ENCODE measurements at regions not wholly inside any gene's neighbourhood (a gene's known extent, or its start where the extent isn't known, plus 50 kb on each side); places are given as distances from the start of the nearest gene placed in this dataset.
"Not testable (repeated sequence)": the region's sequence is repeated elsewhere in the genome, so short reads cannot be mapped to it uniquely, and the experiment has no call there.

DNA sequence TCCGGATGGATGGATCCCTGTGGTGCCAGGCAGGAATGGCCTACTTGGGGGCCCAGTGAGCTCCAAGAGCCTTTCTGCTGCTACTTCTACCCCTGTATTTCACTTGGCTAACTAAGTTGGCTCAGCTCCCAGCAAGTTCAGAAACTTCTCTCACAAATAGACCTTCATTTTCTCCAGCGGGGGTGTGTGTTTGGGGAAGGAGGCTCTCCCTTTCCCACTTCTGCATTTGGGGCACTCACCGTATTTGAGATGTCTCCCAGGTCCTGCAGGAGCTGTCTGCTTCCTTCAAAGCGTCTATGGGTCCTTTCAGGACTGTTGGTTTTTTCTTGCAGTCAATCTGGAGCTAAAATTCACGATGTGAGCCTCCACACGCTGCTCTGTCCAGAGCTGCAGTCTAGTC is 197.7 kb downstream of the SPANXN3 start:
- no peak overlapping the region for H3K27ac ChIP-seq (ENCODE audit: low read depth, low read length)
- no peaks in the 10 kb centered on the region for H3K27me3 ChIP-seq (ENCODE audit: control insufficient read depth, insufficient read depth, low read length)
- WGBS (ENCODE audit: insufficient coverage) = 48% methylated on average over 3 of the region's 6 CpGs
- no peak overlapping the region for H3K4me3 ChIP-seq (ENCODE audit: low read depth, low read length)
- no peak for DNase-seq (ENCODE audit: low read depth in 4 of 6, low spot score in 6 of 6)
- no peaks in the 10 kb centered on the region for H3K4me1 ChIP-seq (ENCODE audit: control insufficient read depth, insufficient read depth, low read length)
- peaks cover 2% of the 10 kb centered on the region for H3K9me3 ChIP-seq (ENCODE audit: control insufficient read depth, insufficient read depth, low read length)
- no peaks in the 10 kb centered on the region for H3K36me3 ChIP-seq (ENCODE audit: control insufficient read depth, insufficient read depth, low read length)

DNA sequence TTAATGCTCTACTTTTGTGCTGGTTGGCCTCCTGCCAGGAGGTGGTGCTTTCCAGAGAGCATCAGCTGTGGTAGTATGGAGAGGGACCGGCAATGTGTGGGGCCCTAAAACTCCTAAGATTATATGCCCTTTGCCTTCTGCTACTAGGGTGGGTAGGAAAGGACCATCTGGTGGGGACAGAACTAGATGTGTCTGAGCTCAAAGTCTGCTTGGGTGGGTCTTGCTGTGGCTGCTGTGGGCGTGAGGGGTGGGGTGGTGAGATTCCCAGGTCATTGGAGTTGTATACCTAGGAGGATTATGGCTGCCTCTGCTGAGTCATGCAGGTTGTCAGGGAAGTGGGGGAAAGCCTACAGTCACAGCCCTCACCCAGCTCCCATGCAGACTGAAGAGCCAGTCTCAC is 198.4 kb downstream of the SPANXN3 start:
- not testable (repeated sequence) for H3K4me3 ChIP-seq (ENCODE audit: low read depth, low read length); H3K4me1 ChIP-seq (ENCODE audit: control insufficient read depth, insufficient read depth, low read length); H3K27ac ChIP-seq (ENCODE audit: low read depth, low read length); H3K27me3 ChIP-seq (ENCODE audit: control insufficient read depth, insufficient read depth, low read length); H3K36me3 ChIP-seq (ENCODE audit: control insufficient read depth, insufficient read depth, low read length); DNase-seq (ENCODE audit: low read depth in 4 of 6, low spot score in 6 of 6); H3K9me3 ChIP-seq (ENCODE audit: control insufficient read depth, insufficient read depth, low read length)
- WGBS (ENCODE audit: insufficient coverage) = 83% methylated on average over 1 of the region's 2 CpGs

DNA sequence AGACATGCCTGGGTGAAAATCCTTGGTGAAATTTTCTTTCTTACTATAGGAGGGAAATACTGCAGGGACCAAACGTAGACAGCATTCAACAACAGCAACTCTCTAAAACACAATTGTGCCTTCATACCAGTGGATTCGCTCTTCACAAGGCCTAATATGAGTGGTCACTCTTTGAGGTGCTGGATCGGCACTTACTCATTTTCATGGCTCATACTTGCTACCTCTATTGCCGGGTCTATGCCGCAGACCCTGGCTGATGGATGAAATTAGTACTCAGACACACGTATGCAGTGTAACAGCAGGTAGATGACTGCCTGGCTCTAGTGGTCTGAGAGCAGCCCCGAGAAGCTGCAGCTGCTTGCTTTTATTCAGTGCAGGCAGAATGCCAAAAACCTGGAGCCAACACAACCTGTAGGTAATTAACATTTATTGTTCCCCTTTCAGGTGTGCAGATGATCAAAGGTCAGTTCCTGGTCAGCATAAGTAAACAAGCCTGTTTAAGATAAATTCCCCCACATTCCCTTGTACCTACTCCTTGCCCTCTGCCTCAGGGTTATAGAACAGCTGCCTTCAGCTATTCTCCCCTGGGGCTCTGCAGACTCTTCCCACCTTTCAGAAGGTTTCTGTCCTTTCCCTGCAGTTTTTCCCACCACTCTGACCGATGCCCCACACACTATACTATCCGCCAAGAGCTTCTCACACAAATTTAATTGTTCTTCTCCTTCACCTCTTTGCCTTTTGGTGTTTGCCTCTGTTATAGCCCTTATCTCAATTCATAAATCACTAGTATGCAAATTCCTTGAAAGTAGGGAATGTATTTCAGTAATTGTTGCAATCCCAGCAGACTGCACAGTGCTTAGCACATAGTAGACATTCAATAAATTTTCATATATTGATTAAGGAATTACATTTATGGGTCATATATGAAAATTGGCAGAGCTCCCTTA is 210.0 kb downstream of the SPANXN3 start:
- Histone ChIP-seq H3K27ac (ENCODE audit: low read depth, low read length) (no peak overlapping the region), H3K36me3 (ENCODE audit: control insufficient read depth, insufficient read depth, low read length) (no peaks in the 10 kb centered on the region), H3K4me3 (ENCODE audit: low read depth, low read length) (no peak overlapping the region), H3K9me3 (ENCODE audit: control insufficient read depth, insufficient read depth, low read length) (no peaks in the 10 kb centered on the region), H3K27me3 (ENCODE audit: control insufficient read depth, insufficient read depth, low read length) (no peaks in the 10 kb centered on the region), H3K4me1 (ENCODE audit: control insufficient read depth, insufficient read depth, low read length) (no peaks in the 10 kb centered on the region)
- DNase-seq (ENCODE audit: low read depth in 4 of 6, low spot score in 6 of 6) = peak in 1 of 6 donors; percentile 34
- 64% methylated on average over 8 of the region's 9 CpGs for WGBS (ENCODE audit: insufficient coverage)

DNA sequence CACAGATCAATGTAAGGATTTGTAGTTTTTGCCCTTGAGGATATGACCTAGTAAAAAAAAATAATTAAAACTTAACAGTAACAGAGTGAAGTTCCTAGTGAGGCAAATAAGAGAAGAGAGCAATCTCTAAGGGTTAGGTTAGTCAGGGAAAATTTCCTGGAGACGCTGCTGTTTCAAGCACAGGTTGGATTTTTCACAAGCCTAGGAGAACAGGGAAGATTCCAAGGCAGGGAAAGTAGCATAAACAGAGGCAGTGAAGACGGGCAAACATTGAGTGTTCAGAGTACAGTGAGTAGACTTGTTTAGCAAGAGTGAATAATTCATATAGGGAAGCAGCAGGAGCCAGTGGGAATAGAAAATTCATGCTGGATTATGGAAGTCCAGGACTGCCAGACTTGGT is 212.8 kb downstream of the SPANXN3 start:
- Histone ChIP-seq H3K36me3 (ENCODE audit: control insufficient read depth, insufficient read depth, low read length) (no peaks in the 10 kb centered on the region), H3K9me3 (ENCODE audit: control insufficient read depth, insufficient read depth, low read length) (no peaks in the 10 kb centered on the region), H3K27ac (ENCODE audit: low read depth, low read length) (no peak overlapping the region), H3K27me3 (ENCODE audit: control insufficient read depth, insufficient read depth, low read length) (no peaks in the 10 kb centered on the region), H3K4me1 (ENCODE audit: control insufficient read depth, insufficient read depth, low read length) (no peaks in the 10 kb centered on the region), H3K4me3 (ENCODE audit: low read depth, low read length) (no peak overlapping the region)
- WGBS (ENCODE audit: insufficient coverage) = 44% methylated on average over 2 of the region's 2 CpGs
- DNase-seq (ENCODE audit: low read depth in 4 of 6, low spot score in 6 of 6) = no peak

DNA sequence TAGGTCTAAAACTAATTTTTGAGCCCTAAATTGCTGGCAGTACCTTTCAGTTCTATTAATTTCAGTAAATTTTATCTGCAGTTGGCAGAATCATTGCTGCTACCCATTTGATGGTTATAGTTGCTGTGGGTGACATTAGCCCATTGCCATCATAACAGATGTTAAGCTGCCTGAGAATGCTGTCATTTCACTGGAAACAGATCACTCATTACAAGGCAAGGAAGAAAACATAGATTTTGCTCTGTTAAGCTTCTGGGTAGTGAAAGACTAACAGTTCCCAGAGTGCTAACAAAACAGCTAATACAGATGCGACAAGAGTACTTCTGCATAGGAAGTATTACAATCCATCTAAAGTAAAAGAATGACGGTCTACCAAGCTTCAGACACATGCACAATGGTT is 213.2 kb downstream of the SPANXN3 start:
- H3K27ac ChIP-seq (ENCODE audit: low read depth, low read length) = no peak overlapping the region
- H3K9me3 ChIP-seq (ENCODE audit: control insufficient read depth, insufficient read depth, low read length) = no peaks in the 10 kb centered on the region
- no peaks in the 10 kb centered on the region for H3K36me3 ChIP-seq (ENCODE audit: control insufficient read depth, insufficient read depth, low read length)
- H3K4me1 ChIP-seq (ENCODE audit: control insufficient read depth, insufficient read depth, low read length) = no peaks in the 10 kb centered on the region
- no peak overlapping the region for H3K4me3 ChIP-seq (ENCODE audit: low read depth, low read length)
- WGBS (ENCODE audit: insufficient coverage) = no CpG with 5 or more reads among the region's 2 CpGs
- peak in 1 of 6 donors; percentile 70 for DNase-seq (ENCODE audit: low read depth in 4 of 6, low spot score in 6 of 6)
- H3K27me3 ChIP-seq (ENCODE audit: control insufficient read depth, insufficient read depth, low read length) = no peaks in the 10 kb centered on the region

DNA sequence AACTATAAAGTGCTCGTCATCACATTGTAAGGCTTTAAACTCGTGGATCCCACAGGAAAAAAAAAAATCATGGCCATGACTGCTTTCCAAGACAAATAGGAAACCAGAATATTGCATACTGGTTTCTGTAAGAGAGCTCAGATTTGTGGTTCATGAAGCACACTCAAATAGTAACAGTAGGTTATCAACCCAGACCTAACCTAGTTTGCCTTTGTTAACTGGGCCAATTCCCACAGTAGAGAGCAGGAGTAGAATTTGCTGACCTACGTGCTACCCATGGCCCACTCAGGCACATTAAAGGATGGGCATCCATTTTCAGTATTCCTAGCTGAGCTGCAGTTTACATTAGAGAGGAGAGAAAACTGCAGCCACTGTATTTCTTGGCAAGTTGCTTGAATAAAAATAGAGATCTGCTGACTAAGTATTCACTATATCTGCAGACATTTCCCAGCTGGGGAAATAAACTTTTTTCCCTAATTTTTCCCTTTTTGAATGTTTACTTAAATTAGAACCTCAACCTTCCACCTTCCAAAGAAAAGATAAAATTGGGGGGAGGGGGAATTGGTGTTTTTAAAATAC is 218.5 kb downstream of the SPANXN3 start:
- Histone ChIP-seq H3K27me3 (ENCODE audit: control insufficient read depth, insufficient read depth, low read length) (no peaks in the 10 kb centered on the region), H3K36me3 (ENCODE audit: control insufficient read depth, insufficient read depth, low read length) (no peaks in the 10 kb centered on the region), H3K9me3 (ENCODE audit: control insufficient read depth, insufficient read depth, low read length) (peaks cover 2% of the 10 kb centered on the region), H3K4me1 (ENCODE audit: control insufficient read depth, insufficient read depth, low read length) (no peaks in the 10 kb centered on the region), H3K4me3 (ENCODE audit: low read depth, low read length) (no peak overlapping the region), H3K27ac (ENCODE audit: low read depth, low read length) (no peak overlapping the region)
- no CpG with 5 or more reads among the region's 3 CpGs for WGBS (ENCODE audit: insufficient coverage)
- peak in 2 of 6 donors; percentile 20 to 38 for DNase-seq (ENCODE audit: low read depth in 4 of 6, low spot score in 6 of 6)

DNA sequence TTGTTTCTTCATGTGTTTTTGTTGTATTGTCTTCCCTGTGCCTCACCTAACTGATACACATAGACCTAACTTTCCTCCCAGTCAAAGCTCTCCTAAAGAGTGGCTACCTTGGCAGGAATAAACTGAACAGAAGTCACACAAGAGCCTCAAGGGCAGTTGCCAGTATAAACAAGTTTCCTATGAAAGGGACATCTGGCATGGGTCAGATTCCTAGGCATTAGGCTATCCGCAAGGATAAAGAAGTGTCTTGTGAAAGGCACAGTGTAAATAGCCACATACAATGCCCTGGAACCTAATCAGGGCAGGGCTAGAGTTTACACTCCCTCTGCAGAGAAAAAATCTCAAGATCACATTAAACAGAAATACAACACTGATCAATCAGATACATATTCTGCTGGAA is 220.8 kb downstream of the SPANXN3 start:
- no peak overlapping the region for H3K27ac ChIP-seq (ENCODE audit: low read depth, low read length)
- no peaks in the 10 kb centered on the region for H3K36me3 ChIP-seq (ENCODE audit: control insufficient read depth, insufficient read depth, low read length)
- H3K27me3 ChIP-seq (ENCODE audit: control insufficient read depth, insufficient read depth, low read length) = no peaks in the 10 kb centered on the region
- no peak overlapping the region for H3K4me3 ChIP-seq (ENCODE audit: low read depth, low read length)
- H3K4me1 ChIP-seq (ENCODE audit: control insufficient read depth, insufficient read depth, low read length) = no peaks in the 10 kb centered on the region
- no peak for DNase-seq (ENCODE audit: low read depth in 4 of 6, low spot score in 6 of 6)
- peaks cover 2% of the 10 kb centered on the region for H3K9me3 ChIP-seq (ENCODE audit: control insufficient read depth, insufficient read depth, low read length)
- no CpG with 5 or more reads among the region's 1 CpG for whole genome bisulfite sequencing (ENCODE audit: insufficient coverage)

DNA sequence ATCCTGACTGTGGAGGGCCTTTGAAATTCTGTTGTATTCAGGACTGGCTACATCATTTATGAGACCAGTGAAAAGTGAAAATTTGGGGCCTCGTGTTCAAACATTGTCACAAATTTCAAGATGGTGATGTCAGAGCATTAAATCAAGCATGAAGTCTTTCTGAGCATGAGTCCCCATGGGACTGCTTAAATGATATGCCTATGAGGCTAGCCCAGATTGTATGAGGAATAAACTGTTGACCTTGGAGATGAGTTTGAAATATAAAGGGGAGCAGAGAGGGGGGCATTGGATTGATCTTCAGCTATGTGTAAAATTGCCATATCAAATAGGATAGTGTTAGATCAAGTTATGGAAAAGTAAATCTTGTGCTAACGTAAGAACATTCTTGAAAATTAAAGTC is 230.0 kb downstream of the SPANXN3 start:
- H3K4me3 ChIP-seq (ENCODE audit: low read depth, low read length) = no peak overlapping the region
- 0% methylated on average over 1 of the region's 2 CpGs for WGBS (ENCODE audit: insufficient coverage)
- H3K27me3 ChIP-seq (ENCODE audit: control insufficient read depth, insufficient read depth, low read length) = no peaks in the 10 kb centered on the region
- no peak for DNase-seq (ENCODE audit: low read depth in 4 of 6, low spot score in 6 of 6)
- no peaks in the 10 kb centered on the region for H3K4me1 ChIP-seq (ENCODE audit: control insufficient read depth, insufficient read depth, low read length)
- H3K9me3 ChIP-seq (ENCODE audit: control insufficient read depth, insufficient read depth, low read length) = no peaks in the 10 kb centered on the region
- no peaks in the 10 kb centered on the region for H3K36me3 ChIP-seq (ENCODE audit: control insufficient read depth, insufficient read depth, low read length)
- no peak overlapping the region for H3K27ac ChIP-seq (ENCODE audit: low read depth, low read length)

DNA sequence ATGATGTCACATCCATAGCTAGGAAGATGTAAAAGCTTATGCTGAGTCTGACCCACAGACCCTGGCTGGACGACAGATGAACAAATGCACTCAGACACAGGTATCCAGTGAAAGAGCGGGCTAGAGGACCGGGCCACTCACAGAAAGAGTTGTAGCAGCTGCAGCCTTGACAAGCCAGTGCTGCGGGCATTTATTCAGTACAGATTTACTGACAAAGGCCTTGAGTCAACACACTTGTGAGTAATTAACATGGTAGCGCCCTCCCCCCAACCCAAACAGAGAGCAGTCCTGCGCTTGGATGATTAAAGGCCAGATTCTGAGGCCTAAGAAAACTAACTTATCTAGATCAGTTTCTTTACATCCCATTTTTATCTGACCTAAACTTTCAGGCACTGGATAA is 244.6 kb downstream of the SPANXN4 start:
- Histone ChIP-seq H3K27ac (ENCODE audit: low read depth, low read length) (no peak overlapping the region), H3K4me1 (ENCODE audit: control insufficient read depth, insufficient read depth, low read length) (no peaks in the 10 kb centered on the region)
- 82% methylated on average over 6 of the region's 6 CpGs for WGBS (ENCODE audit: insufficient coverage)

DNA sequence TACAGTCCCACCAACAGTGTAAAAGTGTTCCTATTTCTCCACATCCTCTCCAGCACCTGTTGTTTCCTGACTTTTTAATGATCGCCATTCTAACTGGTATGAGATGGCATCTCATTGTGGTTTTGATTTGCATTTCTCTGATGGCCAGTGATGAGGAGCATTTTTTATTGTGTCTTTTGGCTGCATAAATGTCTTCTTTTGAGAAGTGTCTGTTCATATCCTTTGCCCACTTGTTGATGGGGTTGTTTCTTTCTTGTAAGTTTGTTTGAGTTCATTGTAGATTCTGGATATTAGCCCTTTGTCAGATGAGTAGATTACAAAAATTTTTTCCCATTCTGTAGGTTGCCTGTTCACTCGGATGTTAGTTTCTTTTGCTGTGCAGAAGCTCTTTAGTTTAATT is 218.9 kb downstream of the SPANXN4 start:
- not testable (repeated sequence) for H3K9me3 ChIP-seq (ENCODE audit: control insufficient read depth, insufficient read depth, low read length); H3K27ac ChIP-seq (ENCODE audit: low read depth, low read length); H3K4me1 ChIP-seq (ENCODE audit: control insufficient read depth, insufficient read depth, low read length); H3K36me3 ChIP-seq (ENCODE audit: control insufficient read depth, insufficient read depth, low read length); H3K4me3 ChIP-seq (ENCODE audit: low read depth, low read length); DNase-seq (ENCODE audit: low read depth in 4 of 6, low spot score in 6 of 6); H3K27me3 ChIP-seq (ENCODE audit: control insufficient read depth, insufficient read depth, low read length)
- WGBS (ENCODE audit: insufficient coverage) = no CpG with 5 or more reads among the region's 2 CpGs

More for the DNA sequence above, 244.6 kb downstream of the SPANXN4 start:
- no peaks in the 10 kb centered on the region for H3K9me3 ChIP-seq (ENCODE audit: control insufficient read depth, insufficient read depth, low read length)
- no peak overlapping the region for H3K4me3 ChIP-seq (ENCODE audit: low read depth, low read length)
- no peaks in the 10 kb centered on the region for H3K36me3 ChIP-seq (ENCODE audit: control insufficient read depth, insufficient read depth, low read length)
- no peak for DNase-seq (ENCODE audit: low read depth in 4 of 6, low spot score in 6 of 6)
- H3K27me3 ChIP-seq (ENCODE audit: control insufficient read depth, insufficient read depth, low read length) = no peaks in the 10 kb centered on the region
